Brain microvascular endothelial cell (primary cell): ENCODE measurements at regions not wholly inside any gene's neighbourhood (a gene's known extent, or its start where the extent isn't known, plus 50 kb on each side); places are given as distances from the start of the nearest gene placed in this dataset.
A peak's percentile ranks its signal among the peaks of the same experiment; 100 is the strongest.

Experiments used
- DNase-seq: peaks from one replicate; pipeline ENCODE4 v3.0.0-alpha.2; 2020
- H3K27ac ChIP-seq: fragments of 250-450 bp; sonication (Bioruptor Pico); 2 replicates; pipeline ENCODE4 v1.5.1; 2020; ENCODE audit warnings: mild to moderate bottlenecking, moderate library complexity
- H3K27me3 ChIP-seq: fragments of 250-450 bp; sonication (Bioruptor Pico); replicated peaks from 2 replicates; pipeline ENCODE4 v1.5.1; 2020; ENCODE audit warnings: mild to moderate bottlenecking
- H3K36me3 ChIP-seq: fragments of 250-450 bp; sonication (Bioruptor Pico); replicated peaks from 2 replicates; pipeline ENCODE4 v1.5.1; 2020; ENCODE audit warnings: mild to moderate bottlenecking
- H3K4me3 ChIP-seq: 2 replicates; pipeline ENCODE4 v1.5.1; 2011; ENCODE audit warnings: low read depth, mild to moderate bottlenecking, control low read depth, low read length, moderate library complexity
- CTCF ChIP-seq: IDR thresholded peaks from 2 replicates; pipeline ENCODE4 v1.5.1; 2011; ENCODE audit warnings: low read depth, mild to moderate bottlenecking, moderate library complexity, low read length, control low read depth, inconsistent platforms; ENCODE audit errors: missing control alignments
- in situ Hi-C: cut with HindIII; loops from 2 replicates; pipeline ENCODE4 v1.10.0; 2017; ENCODE audit warnings: low sequenced_read_pairs, low pct_ligation_motif_present

GRCh38 chr15:27685644-27686043, 413.5 kb downstream of the OCA2 start:
- TF ChIP-seq CTCF = no peak
- Histone ChIP-seq H3K27me3 (no peaks in the 10 kb centered on the region), H3K36me3 (no peaks in the 10 kb centered on the region), H3K27ac (no peak overlapping the region), H3K4me3 (no peak overlapping the region)
- in situ Hi-C loops = no loop called here
- DNase-seq = no peak

GRCh38 chr15:27683121-27683520, 416.0 kb downstream of the OCA2 start:
- Histone ChIP-seq H3K36me3 (no peaks in the 10 kb centered on the region), H3K4me3 (no peak overlapping the region), H3K27ac (no peak overlapping the region), H3K27me3 (no peaks in the 10 kb centered on the region)
- no peak for DNase-seq
- in situ Hi-C loops = no loop called here
- no peak for TF ChIP-seq CTCF

- TF ChIP-seq CTCF = peak; percentile 74
- in situ Hi-C loops = no loop called here
Observed at GRCh38 chr15:27681038-27681437, 418.1 kb downstream of the OCA2 start.

GRCh38 chr15:27679731-27680471, 419.2 kb downstream of the OCA2 start:
- no peaks in the 10 kb centered on the region for H3K27me3 ChIP-seq
- H3K4me3 ChIP-seq = no peak overlapping the region
- DNase-seq = no peak
- no peak overlapping the region for H3K27ac ChIP-seq
- no peak for TF ChIP-seq CTCF
- in situ Hi-C loops = no loop called here
- H3K36me3 ChIP-seq = no peaks in the 10 kb centered on the region

More at GRCh38 chr15:27681038-27681437, 418.1 kb downstream of the OCA2 start:
- Histone ChIP-seq H3K27ac (no peak overlapping the region), H3K27me3 (no peaks in the 10 kb centered on the region), H3K36me3 (no peaks in the 10 kb centered on the region), H3K4me3 (no peak overlapping the region)
- DNase-seq = no peak

- H3K27ac ChIP-seq = no peak overlapping the region
- no peak for DNase-seq
- H3K4me3 ChIP-seq = no peak overlapping the region
- H3K36me3 ChIP-seq = no peaks in the 10 kb centered on the region
- H3K27me3 ChIP-seq = no peaks in the 10 kb centered on the region
- TF ChIP-seq CTCF = no peak
- in situ Hi-C loops = no loop called here
Observed at GRCh38 chr15:27679203-27679602, 419.9 kb downstream of the OCA2 start.

GRCh38 chr15:27677951-27678350, 421.2 kb downstream of the OCA2 start:
- no peak for TF ChIP-seq CTCF
- in situ Hi-C loops = no loop called here
- no peaks in the 10 kb centered on the region for H3K27me3 ChIP-seq
- no peak for DNase-seq
- no peak overlapping the region for H3K27ac ChIP-seq
- no peak overlapping the region for H3K4me3 ChIP-seq
- H3K36me3 ChIP-seq = no peaks in the 10 kb centered on the region
